Right lobe of liver (tissue), 4 donors: ENCODE measurements at regions not wholly inside any gene's neighbourhood (a gene's known extent, or its start where the extent isn't known, plus 50 kb on each side); places are given as distances from the start of the nearest gene placed in this dataset.

ENCODE experiments used
- POLR2A ChIP-seq: fragments of 450-650 bp; IDR thresholded peaks from one replicate; pipeline ENCODE4 v1.6.1; 2017; ENCODE audit warnings: antibody characterized with exemption, mild to moderate bottlenecking
- TF ChIP-seq, protein P1 (sequence below), 4 donors: fragments of 200-600 bp in 3 of 4; fragments of 450-650 bp in 1 of 4; IDR thresholded peaks; one replicate each; pipeline versions ENCODE4 v1.5.1 to v1.8.0; 2016 to 2022; ENCODE audit warnings: antibody characterized with exemption in 4 of 4, mild to moderate bottlenecking in 2 of 4
- donor health status: DM: no; HTN: no; CAD: no.
- donor health status: DM: no; HTN: no; CAD: no.
- donor health status: DM: no; HTN: yes; CAD: no.

DNA sequence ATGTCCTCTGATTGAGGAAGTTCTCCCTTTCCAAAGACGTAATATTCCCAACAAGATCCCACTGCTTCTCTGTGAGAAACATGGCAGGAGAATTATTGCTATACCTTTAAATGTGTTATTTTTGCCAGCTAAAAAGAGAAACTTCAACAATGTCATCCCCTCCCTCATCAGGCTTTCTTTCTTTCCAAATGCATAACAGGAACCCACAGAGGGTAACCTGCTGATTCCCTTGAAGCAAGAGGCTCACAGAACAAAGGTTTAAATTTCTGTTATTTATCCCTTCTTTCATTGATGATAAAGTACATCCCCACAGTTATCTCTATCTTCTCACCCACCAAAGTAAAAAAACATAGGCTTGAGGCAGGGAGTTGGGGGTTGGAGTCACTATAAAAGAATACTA is 102.1 kb downstream of the SLC30A10 start:
- TF ChIP-seq, protein P1, sequence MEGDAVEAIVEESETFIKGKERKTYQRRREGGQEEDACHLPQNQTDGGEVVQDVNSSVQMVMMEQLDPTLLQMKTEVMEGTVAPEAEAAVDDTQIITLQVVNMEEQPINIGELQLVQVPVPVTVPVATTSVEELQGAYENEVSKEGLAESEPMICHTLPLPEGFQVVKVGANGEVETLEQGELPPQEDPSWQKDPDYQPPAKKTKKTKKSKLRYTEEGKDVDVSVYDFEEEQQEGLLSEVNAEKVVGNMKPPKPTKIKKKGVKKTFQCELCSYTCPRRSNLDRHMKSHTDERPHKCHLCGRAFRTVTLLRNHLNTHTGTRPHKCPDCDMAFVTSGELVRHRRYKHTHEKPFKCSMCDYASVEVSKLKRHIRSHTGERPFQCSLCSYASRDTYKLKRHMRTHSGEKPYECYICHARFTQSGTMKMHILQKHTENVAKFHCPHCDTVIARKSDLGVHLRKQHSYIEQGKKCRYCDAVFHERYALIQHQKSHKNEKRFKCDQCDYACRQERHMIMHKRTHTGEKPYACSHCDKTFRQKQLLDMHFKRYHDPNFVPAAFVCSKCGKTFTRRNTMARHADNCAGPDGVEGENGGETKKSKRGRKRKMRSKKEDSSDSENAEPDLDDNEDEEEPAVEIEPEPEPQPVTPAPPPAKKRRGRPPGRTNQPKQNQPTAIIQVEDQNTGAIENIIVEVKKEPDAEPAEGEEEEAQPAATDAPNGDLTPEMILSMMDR (IDR thresholded peaks at IDR 0.05), result no peak
- no peak for TF ChIP-seq POLR2A
